ENCODE measurements at regions not wholly inside any gene's neighbourhood (a gene's known extent, or its start where the extent isn't known, plus 50 kb on each side); places are given as distances from the start of the nearest gene placed in this dataset.
A peak's percentile ranks its signal among the peaks of the same experiment; 100 is the strongest.

DNA sequence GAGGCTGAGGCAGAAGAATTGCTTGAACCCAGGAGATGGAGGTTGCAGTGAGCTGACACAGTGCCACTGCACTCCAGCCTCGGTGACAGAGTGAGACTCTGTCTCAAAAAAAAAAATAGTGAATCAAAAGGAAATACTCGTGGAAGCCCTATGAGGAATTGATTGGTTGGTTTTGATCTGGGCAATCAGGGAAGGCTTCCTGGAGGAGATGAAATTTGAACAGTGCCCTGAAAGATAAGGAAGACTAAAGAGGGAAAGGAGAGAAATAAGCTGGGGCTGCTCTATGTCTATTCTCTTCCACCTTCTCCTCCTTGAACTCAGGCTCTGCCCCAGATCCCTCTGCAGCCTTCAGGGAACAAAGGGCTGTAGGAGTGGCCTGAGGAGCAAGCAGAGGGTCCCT, 54.1 kb downstream of the IRF2BPL start:
- DNase-seq: no peak

DNA sequence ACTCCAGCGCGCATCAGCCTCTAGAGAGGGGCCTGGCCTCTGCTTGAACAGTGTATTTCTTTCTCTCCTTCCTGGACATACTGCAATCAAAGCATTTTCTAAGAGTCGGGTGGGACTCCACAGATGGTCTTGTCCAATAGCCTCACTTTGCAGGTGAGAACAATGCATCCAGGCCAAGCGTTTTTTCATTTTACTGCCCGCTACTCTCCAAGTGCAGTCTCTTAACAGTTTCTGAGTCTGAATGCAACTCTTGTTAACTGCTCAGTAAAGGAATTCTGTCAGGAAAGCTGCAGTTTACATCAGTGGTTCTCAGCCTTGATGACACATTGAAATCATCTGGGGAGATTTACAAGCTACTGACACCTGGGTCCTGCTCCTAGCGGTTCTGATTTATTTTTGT, 57.0 kb downstream of the IRF2BPL start:
- no peak for DNase-seq

DNA sequence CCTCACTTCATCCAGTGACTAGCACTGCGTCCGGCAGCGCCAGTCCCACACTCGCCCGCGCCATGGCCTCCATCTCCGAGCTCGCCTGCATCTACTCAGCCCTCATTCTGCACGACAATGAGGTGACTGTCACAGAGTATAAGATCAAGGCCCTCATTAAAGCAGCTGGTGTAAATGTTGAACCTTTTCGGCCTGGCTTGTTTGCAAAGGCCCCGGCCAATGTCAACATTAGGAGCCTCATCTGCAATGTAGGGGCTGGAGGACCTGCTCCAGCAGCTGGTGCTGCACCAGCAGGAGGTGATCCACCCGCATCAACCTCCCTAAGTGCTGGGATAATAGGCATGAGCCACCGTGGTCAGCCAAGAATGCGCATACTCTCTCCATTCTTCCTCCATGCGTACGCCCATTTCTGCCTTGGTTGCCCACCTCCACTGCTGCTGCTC, 59.9 kb downstream of the IRF2BPL start:
- peak; percentile 47 for DNase-seq

DNA sequence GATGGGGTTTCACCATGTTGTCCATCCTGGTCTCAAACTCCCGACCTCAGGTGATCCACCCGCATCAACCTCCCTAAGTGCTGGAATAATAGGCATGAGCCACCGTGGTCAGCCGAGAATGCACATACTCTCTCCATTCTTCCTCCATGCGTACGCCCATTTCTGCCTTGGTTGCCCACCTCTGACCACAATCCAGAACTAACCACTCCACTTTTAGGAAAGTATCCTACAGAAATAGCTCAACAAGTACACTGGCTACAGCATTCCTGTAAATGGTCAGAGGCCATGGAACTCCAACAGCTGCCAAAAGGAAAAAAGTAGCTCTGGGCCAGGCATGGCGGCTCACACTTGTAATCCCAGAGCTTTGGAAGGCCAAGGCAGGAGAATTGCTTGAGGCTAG, 60.7 kb downstream of the IRF2BPL start:
- no peak for DNase-seq

DNA sequence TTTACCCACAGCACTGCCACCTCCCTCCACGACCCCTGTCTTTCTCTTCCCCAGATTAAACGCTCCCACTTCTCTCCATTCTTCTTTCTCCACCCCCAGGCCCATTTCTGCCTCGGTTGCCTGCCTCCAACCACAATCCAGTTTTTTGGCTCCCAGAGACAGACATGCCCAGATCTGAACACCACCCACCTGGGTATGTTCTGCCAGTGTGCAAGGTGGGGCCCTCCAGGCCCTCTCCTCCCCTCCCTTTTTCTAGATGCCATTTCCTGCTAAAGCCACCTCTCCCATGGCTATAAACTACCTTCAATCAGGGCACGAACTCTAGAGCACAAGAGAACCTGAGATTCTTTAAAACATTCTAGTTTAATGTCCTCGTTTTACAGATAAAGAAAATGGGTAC, 63.3 kb downstream of the IRF2BPL start:
- DNase-seq: no peak

DNA sequence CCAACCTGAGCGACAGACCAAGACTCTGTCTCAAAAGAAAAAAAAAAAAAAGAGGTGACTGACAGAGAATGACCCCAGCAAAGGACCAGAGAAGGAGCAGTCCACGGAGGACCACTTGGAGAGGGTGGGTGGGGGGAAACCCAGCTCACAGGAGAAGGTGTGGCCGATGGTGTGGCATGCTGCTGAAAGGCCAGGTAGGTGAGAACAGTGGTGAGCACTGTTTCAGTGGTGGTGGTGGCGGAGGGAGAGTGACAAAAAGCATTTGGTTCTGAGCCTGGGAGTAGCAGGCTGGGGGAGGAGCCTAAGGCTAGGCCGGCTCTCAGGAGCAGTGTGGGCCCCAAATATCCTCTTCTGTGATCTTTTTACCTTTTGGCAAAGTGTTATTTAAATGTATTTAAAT, 63.8 kb downstream of the IRF2BPL start:
- no peak for DNase-seq

DNA sequence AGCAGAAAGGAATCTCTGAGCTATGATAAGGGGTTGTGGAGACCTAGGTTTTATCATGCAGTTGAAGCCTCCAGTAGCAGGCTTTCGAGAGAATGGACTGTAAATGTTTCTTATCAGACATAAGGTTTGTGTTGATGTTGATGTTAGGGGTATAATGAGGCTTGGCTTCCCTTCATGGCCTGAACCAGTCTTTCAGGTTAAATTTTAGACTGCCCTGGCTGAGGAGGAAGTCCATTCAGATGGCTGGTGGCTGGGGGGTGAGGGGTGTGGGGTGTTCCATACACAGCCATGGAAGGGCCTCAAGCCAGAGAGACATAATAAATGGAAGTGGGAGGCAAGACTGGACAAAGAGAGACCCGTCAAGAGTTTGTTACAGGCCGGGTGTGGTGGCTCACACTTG, 65.1 kb downstream of the IRF2BPL start:
- DNase-seq: no peak

DNA sequence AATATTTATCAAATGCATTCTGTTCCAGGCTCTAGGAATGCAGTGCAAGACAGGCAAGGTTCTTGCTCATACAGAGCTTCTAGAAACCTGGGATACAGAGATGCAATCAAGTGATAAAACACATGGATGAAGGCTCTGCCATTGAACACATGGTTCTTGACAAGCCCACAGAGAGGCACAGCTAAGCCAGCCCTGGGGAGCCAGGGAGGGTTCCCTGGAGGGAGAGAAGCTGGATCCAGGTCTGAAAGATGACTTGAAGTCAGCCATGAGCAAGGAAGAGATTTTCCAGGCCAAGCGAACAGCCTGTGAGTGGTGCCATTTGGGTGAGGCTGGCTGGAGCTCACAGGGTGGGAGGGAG, 66.2 kb downstream of the IRF2BPL start:
- no peak for DNase-seq

DNA sequence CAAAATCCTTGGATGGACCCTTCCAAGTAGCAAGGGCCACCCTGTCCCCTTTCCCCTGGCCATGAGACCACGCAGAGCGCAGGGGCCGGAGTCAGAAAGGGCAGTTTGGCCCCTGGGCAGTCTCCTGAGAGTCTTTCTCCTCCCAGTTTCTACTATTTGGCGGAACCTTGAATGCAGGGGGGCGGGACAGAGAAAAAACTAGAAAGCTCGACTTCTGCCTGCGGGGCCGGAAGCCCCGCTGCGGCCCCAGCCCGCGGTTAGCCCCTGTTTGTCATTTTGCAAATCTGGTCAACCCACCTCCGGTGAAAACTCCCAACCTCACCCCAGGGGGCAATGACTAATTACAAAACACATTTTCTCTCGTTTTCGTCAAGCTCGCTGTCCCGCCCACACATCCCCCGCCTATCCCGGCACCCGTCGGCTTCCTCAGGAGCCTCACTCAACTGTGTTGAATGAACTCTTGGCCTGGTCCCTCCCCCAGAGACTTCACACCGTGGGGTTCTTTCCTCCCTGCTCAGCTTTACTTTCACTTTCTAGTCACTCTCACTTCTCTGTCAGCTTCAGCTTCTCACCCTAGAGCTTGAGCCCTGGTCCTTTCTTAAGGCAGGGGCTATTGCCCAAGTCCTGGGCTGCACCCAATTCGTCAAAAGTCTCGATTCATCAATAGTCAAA, 66.7 kb downstream of the IRF2BPL start:
- DNase-seq: peak; percentile 20

DNA sequence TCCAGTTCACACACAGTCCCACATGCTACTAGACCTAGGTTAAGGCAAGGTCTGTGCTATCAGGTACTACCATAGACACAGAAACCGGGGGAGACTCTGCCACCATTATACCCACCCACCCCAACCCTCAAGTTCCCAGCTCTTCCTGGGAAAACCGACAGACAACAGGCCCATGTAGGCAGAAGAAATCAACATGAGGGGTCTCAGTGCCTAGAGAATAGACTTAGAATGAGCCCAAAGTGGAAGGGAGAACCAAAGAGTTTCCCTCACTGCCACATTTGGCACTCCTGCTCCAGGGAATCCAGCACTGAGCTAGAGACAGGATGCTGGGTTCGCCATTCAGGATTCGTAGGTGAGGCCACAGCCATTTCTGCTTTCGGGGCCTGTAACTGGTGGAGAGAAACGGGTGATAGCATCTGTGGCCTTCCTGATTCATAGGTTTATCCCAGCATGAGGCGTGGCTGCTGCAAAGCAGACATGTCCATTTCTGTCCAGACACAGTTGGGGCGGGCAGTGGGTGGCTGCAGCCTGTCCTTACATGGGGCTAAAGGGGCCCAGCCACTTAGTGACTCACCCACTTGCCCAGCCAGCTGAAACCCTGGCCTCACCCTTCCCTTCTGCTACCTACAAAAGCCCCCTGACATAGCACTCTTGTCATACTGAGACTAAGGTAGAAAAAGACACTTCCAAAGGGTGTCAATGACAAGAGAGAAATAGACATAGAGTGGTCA, 69.4 kb downstream of the IRF2BPL start:
- no peak for DNase-seq

DNA sequence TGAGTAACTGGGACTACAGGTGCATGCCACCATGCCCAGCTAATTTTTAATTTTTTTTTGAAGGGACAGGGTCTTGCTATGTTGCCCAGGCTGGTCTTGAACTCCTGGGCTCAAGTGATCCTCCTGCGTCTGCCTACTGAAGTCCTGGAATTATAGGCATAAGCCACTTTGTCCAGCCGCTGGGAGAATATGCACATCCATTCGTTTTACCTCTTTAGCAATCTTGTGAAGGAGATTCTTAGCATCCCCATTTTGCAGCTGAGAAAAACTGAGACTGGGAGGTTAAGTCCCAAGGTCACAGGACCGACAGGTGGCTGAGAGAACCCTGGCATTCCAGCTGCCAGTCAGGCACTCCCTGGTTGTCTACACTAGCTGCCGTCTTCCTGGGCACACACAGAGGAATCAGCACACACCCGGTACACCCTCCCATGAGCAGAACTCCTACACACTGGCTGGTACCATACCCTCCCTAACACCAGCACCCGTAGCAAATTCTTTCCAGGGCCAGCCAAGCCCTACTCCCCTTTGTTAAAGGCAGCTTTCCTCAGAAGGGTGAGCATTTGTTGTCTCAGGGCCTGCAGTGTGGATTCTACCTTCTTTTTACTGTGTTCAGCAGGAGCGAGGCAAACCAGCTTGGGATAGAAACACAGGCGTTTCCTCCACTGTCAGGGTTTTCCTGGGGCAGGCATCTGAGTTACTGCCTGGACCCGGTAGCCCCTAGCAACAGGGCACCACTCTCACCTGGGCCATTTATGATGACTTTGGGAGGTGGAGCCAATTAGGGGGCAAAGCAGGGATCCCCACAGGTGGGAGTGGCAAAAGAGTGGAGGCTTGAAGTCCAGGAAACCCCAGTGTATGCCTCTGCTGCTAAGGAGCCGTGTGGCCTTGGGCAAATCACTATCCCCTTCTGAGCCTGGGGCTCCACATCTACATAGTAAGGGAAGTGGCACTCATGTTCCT, 70.2 kb downstream of the IRF2BPL start:
- DNase-seq: no peak

DNA sequence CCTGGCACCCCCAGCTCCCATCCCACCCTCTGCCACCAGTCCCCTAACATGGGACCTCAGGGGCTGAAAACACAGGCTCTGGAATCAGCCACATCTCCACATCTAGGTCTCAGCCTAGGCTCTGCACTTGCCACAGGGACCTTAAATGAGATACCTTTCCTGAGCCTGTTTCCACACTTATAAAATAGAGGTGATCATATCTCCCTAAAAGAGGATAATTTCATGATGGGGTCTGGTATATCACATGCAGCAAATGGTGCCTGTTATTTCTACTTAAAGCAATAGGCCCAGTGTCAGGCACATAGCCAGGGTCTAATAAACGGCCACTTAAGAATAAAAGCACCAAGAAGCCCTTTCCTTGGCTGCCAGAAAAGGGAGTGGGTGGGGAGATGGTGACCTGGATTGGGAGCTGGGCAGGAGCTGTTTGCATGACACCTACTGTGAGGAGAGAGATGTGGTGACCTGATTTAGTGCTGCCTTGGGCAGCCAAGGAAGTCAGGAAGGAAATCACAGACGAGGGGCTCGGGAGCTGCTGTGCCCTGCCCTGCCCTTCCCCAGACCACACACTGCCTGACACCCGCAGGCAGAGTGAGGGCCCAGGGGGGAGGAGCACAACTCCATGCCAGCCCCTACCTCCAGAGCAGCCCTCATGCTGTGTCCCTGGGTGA, 71.2 kb downstream of the IRF2BPL start:
- no peak for DNase-seq

DNA sequence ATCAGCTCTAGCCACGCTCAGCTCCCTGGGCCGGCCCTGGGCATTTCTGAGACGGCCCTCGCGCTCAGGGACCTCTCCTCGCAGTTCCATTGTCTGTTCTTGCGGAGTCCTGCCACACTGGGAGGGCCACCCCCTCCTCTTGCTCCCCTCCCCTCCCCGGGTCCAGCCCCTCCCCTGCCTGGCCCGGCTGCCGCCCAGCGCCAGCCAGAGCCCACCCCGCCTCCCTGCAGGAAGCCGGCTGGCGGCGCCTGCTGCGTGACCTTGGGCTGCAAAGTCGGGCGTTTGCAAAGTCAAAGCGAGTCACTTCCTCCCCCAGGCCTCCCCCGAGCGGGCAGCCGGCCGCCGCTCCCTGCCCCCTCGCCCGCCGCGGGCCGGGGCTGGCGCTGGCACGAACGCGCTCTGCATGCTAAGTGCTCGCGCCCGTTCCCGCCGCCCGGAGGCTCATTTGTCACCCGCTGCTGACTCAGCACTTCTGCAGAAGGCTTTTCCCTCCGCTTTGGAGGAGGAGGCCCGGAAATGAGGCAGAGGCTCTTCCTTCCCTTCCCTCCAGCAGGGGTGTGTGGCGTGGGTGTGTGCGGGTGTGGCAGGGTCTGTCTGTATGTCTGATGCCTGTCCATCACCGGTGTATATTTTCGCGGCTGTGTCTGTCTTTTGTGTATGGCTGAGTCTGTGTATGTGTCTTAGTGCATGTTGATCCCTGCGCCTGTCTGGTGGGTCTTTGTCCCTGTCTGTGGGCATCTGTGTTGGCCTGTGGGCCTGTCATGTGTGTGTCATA, 72.0 kb downstream of the IRF2BPL start:
- DNase-seq: peak; percentile 81

DNA sequence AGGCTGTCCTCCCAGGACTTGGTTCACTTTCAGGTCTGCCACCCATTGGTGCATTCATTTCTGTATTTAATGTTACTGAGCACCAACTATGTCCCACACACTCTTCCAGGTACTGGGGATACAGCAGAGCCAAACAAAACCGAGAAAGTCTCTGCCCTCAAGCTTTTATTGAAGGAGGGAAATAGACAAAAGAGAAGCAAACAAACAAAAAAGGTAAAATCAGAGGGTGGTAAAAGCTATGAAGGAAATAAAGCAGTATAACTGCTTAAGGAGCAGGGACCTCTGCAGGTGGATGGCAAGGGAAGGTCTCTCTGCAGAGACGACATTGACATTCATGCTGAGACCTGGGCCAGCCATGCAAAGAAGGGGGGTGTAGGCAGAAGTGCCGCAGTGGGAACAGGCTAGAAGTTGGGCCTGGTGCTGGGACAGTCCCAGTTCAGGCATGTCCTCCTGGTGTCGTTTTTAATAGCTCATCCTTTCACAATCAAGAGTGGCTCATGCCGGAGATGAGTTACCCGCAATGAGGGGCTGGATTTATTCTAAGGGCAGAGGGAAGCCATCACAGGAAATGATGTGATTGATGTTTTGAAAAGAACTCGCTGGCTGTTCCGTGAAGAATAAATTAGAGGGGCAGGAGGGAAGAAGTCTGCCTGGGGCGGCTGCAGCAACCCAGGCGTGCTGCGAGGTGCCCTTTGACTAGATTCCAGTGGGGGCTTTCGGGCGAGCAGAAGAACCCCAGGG, 72.8 kb downstream of the IRF2BPL start:
- DNase-seq: no peak

DNA sequence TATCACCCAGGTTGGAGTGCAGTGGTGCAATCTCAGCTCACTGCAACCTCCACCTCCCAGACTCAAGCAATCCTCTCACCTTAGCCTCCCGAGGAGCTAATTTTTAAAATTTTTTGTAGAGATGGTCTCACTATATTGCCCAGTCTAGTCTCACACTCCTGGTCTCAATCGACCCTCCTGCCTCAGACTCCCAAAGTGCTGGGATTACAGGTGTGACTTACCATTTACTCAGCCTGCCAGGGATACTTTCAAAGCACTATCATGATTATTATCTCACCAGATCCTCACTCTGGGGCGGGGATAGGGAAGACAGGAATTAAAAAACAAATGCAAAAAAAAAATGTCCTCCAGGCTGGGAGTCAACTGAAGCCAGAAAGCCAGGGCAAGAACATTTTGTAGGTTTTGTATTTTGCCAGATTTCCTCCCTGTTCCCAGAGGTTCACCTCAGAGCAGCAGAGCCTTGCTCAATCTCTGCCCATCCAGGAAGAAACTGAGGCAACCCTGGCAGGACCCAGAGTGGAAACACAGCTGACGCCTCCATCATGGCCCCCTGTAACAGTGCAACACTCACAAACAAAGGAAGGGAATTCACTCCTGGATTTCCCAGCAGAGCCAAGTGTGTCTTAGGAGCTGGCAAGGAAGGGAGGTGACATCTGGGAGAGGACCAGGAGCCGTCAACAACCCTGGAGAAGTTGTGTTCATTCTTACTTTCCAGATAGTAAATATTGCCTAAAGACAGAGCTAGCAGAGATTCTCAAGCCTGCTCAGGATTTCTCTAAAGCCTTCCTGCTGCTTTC, 73.9 kb downstream of the IRF2BPL start:
- no peak for DNase-seq

DNA sequence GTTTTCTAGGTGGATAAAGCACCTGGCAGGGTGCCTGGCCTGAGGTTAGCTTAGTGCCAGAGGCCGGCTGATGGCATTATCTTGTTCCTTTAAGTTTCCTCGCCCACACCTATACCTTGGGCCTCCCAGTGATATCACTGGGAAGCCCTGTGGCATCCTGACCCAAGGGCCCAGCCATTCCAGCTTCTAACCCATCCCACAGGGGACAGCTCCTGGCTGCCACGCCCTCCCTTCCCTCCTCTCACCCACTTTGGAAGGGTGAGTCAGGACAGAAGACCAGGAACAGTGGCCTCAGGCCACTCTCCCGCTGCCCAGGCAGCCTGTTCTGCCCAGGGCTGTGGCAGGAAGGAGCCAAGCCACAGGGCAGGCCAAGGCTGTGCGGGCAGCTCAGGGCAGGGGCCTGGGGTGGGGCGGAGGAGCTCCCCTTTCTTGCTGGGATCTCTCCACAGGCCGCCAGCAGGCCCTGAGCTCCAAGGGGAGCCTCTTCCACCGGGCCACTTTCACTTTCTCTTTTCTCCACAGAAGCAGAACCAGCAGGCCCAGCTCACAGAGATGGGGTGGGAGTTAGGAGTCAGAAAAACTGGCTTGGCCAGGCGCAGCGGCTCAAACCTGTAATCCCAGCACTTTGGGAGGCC, 75.1 kb downstream of the IRF2BPL start:
- peak; percentile 13 for DNase-seq

DNA sequence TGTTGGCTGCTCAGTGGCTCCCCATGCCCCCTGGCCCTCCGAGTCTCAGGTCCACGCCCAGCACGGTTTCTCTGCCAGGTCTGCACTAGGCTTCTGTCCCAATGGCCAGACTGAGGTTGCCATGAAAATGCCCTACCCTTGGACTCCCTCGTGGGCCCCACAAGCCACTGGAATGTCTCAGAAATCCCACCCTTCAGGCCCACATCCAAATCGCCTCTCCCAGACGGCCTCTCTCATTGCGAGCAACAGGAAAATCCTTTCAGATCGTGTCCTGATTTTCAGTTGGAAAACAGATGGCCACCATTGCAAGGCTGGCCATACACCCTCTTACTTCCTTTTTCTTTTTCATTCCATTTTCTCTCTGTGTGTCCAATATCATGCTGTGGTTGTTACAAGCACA, 77.3 kb downstream of the IRF2BPL start:
- no peak for DNase-seq

DNA sequence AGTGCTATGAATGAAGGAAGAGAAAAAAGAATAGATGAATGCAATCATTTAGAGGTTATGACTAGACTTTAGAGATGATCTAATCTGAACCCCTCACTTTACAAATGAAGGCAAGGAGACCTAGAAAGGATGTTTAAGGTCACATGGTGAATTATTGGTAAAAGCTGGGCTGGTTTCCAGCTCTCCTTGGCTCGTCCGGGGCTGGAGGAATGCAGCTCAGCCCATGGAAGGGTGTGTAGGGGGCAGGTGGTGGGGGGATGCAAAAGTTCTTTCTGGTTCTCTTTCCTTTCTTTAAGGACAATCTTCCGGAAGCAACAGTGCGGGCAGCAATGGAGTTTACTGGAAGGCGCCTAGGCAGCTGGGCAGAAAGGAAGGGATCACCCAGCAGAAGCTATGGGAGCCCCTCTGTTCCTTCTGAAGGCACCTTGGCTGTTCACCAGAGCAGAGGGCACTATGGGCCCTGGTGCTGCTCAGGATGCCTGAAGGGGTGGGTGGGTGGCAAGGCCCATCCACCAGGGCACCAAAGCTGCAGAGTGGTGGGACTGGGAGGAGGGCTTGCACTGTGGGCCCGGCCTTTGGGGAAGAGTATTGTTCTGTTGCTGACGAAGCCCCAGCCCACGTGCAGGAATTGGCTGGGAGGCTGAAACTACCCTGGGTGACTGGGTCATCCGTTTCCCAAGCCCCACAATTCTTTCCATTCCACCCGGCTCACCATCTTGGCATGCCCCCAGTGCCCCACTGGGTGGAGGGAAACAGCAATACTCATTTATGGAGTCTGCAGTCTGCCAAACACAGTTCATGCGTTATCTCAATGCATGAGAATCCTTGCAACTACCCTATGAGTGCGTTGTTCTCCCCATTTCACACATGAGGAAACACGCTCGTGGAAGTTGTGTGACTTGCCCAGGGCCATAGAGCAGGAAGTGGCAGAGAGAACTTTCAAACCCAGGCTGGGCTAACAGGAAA, 78.2 kb downstream of the IRF2BPL start:
- no peak for DNase-seq

DNA sequence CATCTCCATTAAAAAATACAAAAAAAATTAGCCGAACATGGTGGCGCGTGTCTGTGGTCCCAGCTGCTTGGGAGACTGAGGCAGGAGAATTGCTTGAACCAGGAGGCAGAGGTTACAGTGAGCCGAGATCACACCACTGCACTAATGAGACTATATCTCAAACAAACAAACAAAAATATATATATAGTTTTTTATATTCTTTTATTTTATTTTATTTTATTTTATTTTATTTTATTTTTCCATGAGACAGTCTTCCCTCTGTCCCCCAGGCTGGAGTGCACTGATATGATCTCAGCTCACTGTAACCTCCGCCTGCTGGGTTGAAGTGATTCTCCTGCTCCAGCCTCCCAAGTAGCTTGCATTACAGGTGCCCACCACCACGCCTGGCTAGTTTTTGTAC, 79.5 kb downstream of the IRF2BPL start:
- DNase-seq: no peak

Measured in NCI-H2029 (cell line).